Dendritic cell treated with granulocyte-macrophage colony-stimulating factor and Interleukin-4, amounts not matched to agents 40 ng/mL and 50 ng/mL, for 4 days (primary cell): ENCODE measurements at regions not wholly inside any gene's neighbourhood (a gene's known extent, or its start where the extent isn't known, plus 50 kb on each side); places are given as distances from the start of the nearest gene placed in this dataset.

Source experiments
- H3K27ac Mint-ChIP-seq: one replicate; pipeline ENCODE4 v1.8.0; 2022; ENCODE audit warnings: mild to moderate bottlenecking, mixed read lengths
- H3K27me3 Mint-ChIP-seq: one replicate; pipeline ENCODE4 v1.8.0; 2022; ENCODE audit warnings: mild to moderate bottlenecking, mixed read lengths
- H3K36me3 Mint-ChIP-seq: one replicate; pipeline ENCODE4 v1.8.0; 2022; ENCODE audit warnings: low read depth, mixed read lengths
- H3K4me1 Mint-ChIP-seq: one replicate; pipeline ENCODE4 v1.8.0; 2022; ENCODE audit warnings: low read depth, mixed read lengths
- H3K4me3 Mint-ChIP-seq: one replicate; pipeline ENCODE4 v1.8.0; 2022; ENCODE audit warnings: mild to moderate bottlenecking, moderate library complexity, mixed read lengths
- H3K9me3 Mint-ChIP-seq: one replicate; pipeline ENCODE4 v1.8.0; 2022; ENCODE audit warnings: mixed read lengths
- intact Hi-C: fragments of 100-400 bp; cut with micrococcal nuclease; formaldehyde crosslinking; loops from one replicate; pipeline ENCODE4 v1.15.0; 2022

GRCh38 chr1:239696317-239696716, 309.9 kb downstream of the CHRM3 start:
- Mint-ChIP-seq H3K4me1 (no peaks in the 10 kb centered on the region), H3K27me3 (no peaks in the 10 kb centered on the region)

GRCh38 chr1:239700667-239701066, 314.3 kb downstream of the CHRM3 start:
- Mint-ChIP-seq H3K36me3 (no peaks in the 10 kb centered on the region), H3K4me1 (no peaks in the 10 kb centered on the region), H3K9me3 (no peaks in the 10 kb centered on the region), H3K27me3 (no peaks in the 10 kb centered on the region), H3K4me3 (no peak overlapping the region), H3K27ac (no peak overlapping the region)
- intact Hi-C loops = no loop called here

More at GRCh38 chr1:239696317-239696716, 309.9 kb downstream of the CHRM3 start:
- intact Hi-C loops = no loop called here
- no peak overlapping the region for H3K4me3 Mint-ChIP-seq
- no peak overlapping the region for H3K27ac Mint-ChIP-seq
- H3K36me3 Mint-ChIP-seq = no peaks in the 10 kb centered on the region
- H3K9me3 Mint-ChIP-seq = no peaks in the 10 kb centered on the region

GRCh38 chr1:239703075-239703474, 316.7 kb downstream of the CHRM3 start:
- Mint-ChIP-seq H3K9me3 (no peaks in the 10 kb centered on the region), H3K4me1 (no peaks in the 10 kb centered on the region), H3K4me3 (no peak overlapping the region), H3K27ac (no peak overlapping the region), H3K27me3 (no peaks in the 10 kb centered on the region), H3K36me3 (no peaks in the 10 kb centered on the region)
- intact Hi-C loops = no loop called here

- Mint-ChIP-seq H3K36me3 (no peaks in the 10 kb centered on the region), H3K27ac (no peak overlapping the region), H3K4me3 (no peak overlapping the region), H3K9me3 (no peaks in the 10 kb centered on the region), H3K4me1 (no peaks in the 10 kb centered on the region), H3K27me3 (no peaks in the 10 kb centered on the region)
- intact Hi-C loops = no loop called here
Measured at GRCh38 chr1:239706245-239706892, 320.0 kb downstream of the CHRM3 start.

- Mint-ChIP-seq H3K4me1 (no peaks in the 10 kb centered on the region), H3K27ac (no peak overlapping the region), H3K36me3 (no peaks in the 10 kb centered on the region), H3K9me3 (no peaks in the 10 kb centered on the region), H3K4me3 (no peak overlapping the region), H3K27me3 (no peaks in the 10 kb centered on the region)
- intact Hi-C loops = no loop called here
Measured at GRCh38 chr1:239707615-239708014, 321.2 kb downstream of the CHRM3 start.

- no peak overlapping the region for H3K4me3 Mint-ChIP-seq
- intact Hi-C loops = no loop called here
- H3K4me1 Mint-ChIP-seq = no peaks in the 10 kb centered on the region
- H3K27me3 Mint-ChIP-seq = no peaks in the 10 kb centered on the region
- no peak overlapping the region for H3K27ac Mint-ChIP-seq
- no peaks in the 10 kb centered on the region for H3K36me3 Mint-ChIP-seq
- H3K9me3 Mint-ChIP-seq = no peaks in the 10 kb centered on the region
Measured at GRCh38 chr1:239708622-239709021, 322.3 kb downstream of the CHRM3 start.

- H3K4me1 Mint-ChIP-seq = no peaks in the 10 kb centered on the region
- H3K27ac Mint-ChIP-seq = no peak overlapping the region
- no peaks in the 10 kb centered on the region for H3K36me3 Mint-ChIP-seq
- H3K27me3 Mint-ChIP-seq = no peaks in the 10 kb centered on the region
- H3K9me3 Mint-ChIP-seq = no peaks in the 10 kb centered on the region
- no peak overlapping the region for H3K4me3 Mint-ChIP-seq
- intact Hi-C loops = no loop called here
Measured at GRCh38 chr1:239711768-239712167, 325.4 kb downstream of the CHRM3 start.

- intact Hi-C loops = no loop called here
- no peaks in the 10 kb centered on the region for H3K27me3 Mint-ChIP-seq
- no peak overlapping the region for H3K4me3 Mint-ChIP-seq
- H3K4me1 Mint-ChIP-seq = peaks cover 33% of the 10 kb centered on the region
- no peaks in the 10 kb centered on the region for H3K36me3 Mint-ChIP-seq
- H3K27ac Mint-ChIP-seq = no peak overlapping the region
- H3K9me3 Mint-ChIP-seq = no peaks in the 10 kb centered on the region
Measured at GRCh38 chr1:239717097-239717917, 330.9 kb downstream of the CHRM3 start.

GRCh38 chr1:239717918-239718184, 331.5 kb downstream of the CHRM3 start:
- Mint-ChIP-seq H3K4me1 (peaks cover 33% of the 10 kb centered on the region), H3K9me3 (no peaks in the 10 kb centered on the region), H3K36me3 (no peaks in the 10 kb centered on the region), H3K4me3 (no peak overlapping the region), H3K27me3 (no peaks in the 10 kb centered on the region), H3K27ac (no peak overlapping the region)
- intact Hi-C loops = no loop called here

GRCh38 chr1:239718571-239718970, 332.2 kb downstream of the CHRM3 start:
- no peak overlapping the region for H3K4me3 Mint-ChIP-seq
- H3K4me1 Mint-ChIP-seq = peaks cover 33% of the 10 kb centered on the region
- H3K36me3 Mint-ChIP-seq = no peaks in the 10 kb centered on the region
- intact Hi-C loops = no loop called here
- H3K27ac Mint-ChIP-seq = no peak overlapping the region
- no peaks in the 10 kb centered on the region for H3K9me3 Mint-ChIP-seq
- no peaks in the 10 kb centered on the region for H3K27me3 Mint-ChIP-seq

GRCh38 chr1:239718997-239719628, 332.7 kb downstream of the CHRM3 start:
- intact Hi-C loops = no loop called here
- H3K4me1 Mint-ChIP-seq = peaks cover 33% of the 10 kb centered on the region
- H3K36me3 Mint-ChIP-seq = no peaks in the 10 kb centered on the region
- H3K27ac Mint-ChIP-seq = no peak overlapping the region
- H3K9me3 Mint-ChIP-seq = no peaks in the 10 kb centered on the region
- H3K4me3 Mint-ChIP-seq = peak overlapping the region; percentile 7
- H3K27me3 Mint-ChIP-seq = no peaks in the 10 kb centered on the region

- Mint-ChIP-seq H3K9me3 (no peaks in the 10 kb centered on the region), H3K27me3 (no peaks in the 10 kb centered on the region), H3K4me3 (peak overlapping the region; percentile 7), H3K4me1 (peaks cover 33% of the 10 kb centered on the region), H3K36me3 (no peaks in the 10 kb centered on the region), H3K27ac (no peak overlapping the region)
- intact Hi-C loops = no loop called here
Measured at GRCh38 chr1:239719642-239720258, 333.4 kb downstream of the CHRM3 start.

GRCh38 chr1:239722035-239722434, 335.7 kb downstream of the CHRM3 start:
- intact Hi-C loops = no loop called here
- peaks cover 33% of the 10 kb centered on the region for H3K4me1 Mint-ChIP-seq
- H3K36me3 Mint-ChIP-seq = no peaks in the 10 kb centered on the region
- no peak overlapping the region for H3K4me3 Mint-ChIP-seq
- H3K27me3 Mint-ChIP-seq = no peaks in the 10 kb centered on the region
- H3K9me3 Mint-ChIP-seq = no peaks in the 10 kb centered on the region
- no peak overlapping the region for H3K27ac Mint-ChIP-seq

- Mint-ChIP-seq H3K27me3 (no peaks in the 10 kb centered on the region), H3K36me3 (no peaks in the 10 kb centered on the region), H3K4me3 (no peak overlapping the region), H3K27ac (no peak overlapping the region), H3K9me3 (no peaks in the 10 kb centered on the region), H3K4me1 (peaks cover 22% of the 10 kb centered on the region)
- intact Hi-C loops = no loop called here
Measured at GRCh38 chr1:239723776-239724367, 337.5 kb downstream of the CHRM3 start.
